ENCODE measurements at regions not wholly inside any gene's neighbourhood (a gene's known extent, or its start where the extent isn't known, plus 50 kb on each side); places are given as distances from the start of the nearest gene placed in this dataset.
"Not testable (repeated sequence)": the region's sequence is repeated elsewhere in the genome, so short reads cannot be mapped to it uniquely, and the experiment has no call there.

DNA sequence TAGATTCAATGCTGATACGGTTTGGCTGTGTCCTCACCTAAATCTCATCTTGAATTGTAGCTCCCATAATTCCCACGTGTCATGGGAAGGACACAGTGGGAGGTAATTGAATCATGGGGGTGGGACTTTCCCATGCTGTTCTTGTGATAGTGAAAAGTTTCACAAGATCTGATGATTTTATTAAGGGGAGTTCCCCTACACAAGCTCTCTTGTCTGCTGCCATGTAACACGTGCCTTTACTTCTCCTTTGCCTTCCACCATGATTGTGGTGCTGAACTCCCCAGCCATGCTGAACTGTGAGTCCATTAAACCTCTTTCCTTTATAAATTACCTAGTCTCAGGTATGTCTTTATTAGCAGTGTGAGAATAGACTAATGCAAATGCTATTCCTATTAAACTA, 51.2 kb upstream of the GALNT7 start:
- TF ChIP-seq, protein P1, sequence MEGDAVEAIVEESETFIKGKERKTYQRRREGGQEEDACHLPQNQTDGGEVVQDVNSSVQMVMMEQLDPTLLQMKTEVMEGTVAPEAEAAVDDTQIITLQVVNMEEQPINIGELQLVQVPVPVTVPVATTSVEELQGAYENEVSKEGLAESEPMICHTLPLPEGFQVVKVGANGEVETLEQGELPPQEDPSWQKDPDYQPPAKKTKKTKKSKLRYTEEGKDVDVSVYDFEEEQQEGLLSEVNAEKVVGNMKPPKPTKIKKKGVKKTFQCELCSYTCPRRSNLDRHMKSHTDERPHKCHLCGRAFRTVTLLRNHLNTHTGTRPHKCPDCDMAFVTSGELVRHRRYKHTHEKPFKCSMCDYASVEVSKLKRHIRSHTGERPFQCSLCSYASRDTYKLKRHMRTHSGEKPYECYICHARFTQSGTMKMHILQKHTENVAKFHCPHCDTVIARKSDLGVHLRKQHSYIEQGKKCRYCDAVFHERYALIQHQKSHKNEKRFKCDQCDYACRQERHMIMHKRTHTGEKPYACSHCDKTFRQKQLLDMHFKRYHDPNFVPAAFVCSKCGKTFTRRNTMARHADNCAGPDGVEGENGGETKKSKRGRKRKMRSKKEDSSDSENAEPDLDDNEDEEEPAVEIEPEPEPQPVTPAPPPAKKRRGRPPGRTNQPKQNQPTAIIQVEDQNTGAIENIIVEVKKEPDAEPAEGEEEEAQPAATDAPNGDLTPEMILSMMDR (IDR thresholded peaks at IDR 0.05) = not testable (repeated sequence)
- not testable (repeated sequence) for TF ChIP-seq POLR2A (IDR thresholded peaks at IDR 0.05)
